ENCODE measurements at regions not wholly inside any gene's neighbourhood (a gene's known extent, or its start where the extent isn't known, plus 50 kb on each side); places are given as distances from the start of the nearest gene placed in this dataset.

- Histone ChIP-seq H3K27me3 (peaks cover 25% of the 10 kb centered on the region), H3K27ac (no peak overlapping the region), H3K4me3 (no peak overlapping the region), H3K9me3 (replicated peaks in 1 of 3) (no peaks in the 10 kb centered on the region), H3K4me1 (replicated peaks in 1 of 2) (no peaks in the 10 kb centered on the region), H3K36me3 (replicated peaks in 1 of 2) (no peaks in the 10 kb centered on the region)
- 68 to 87% (median 80%) methylated on average over 8 to 12 of the region's 12 CpGs for WGBS, 4 donors
- intact Hi-C loops (cut with DNase I) = no loop called here
- TF ChIP-seq POLR2A (IDR thresholded peaks at IDR 0.05) (no peak), CTCF (IDR thresholded peaks at IDR 0.05) (no peak)
- no peak for DNase-seq
Measured at GRCh38 chr22:27615408-27615807, 186.1 kb downstream of the MN1 start.

GRCh38 chr22:27616033-27616432 lies 185.5 kb downstream of the MN1 start:
- DNase-seq = no peak
- H3K36me3 ChIP-seq (replicated peaks in 1 of 2) = no peaks in the 10 kb centered on the region
- no peaks in the 10 kb centered on the region for H3K9me3 ChIP-seq (replicated peaks in 1 of 3)
- no peaks in the 10 kb centered on the region for H3K4me1 ChIP-seq (replicated peaks in 1 of 2)
- intact Hi-C loops (cut with DNase I) = no loop called here
- H3K4me3 ChIP-seq = no peak overlapping the region
- H3K27me3 ChIP-seq = peaks cover 25% of the 10 kb centered on the region
- 39 to 81% (median 56%) methylated on average over 3 of the region's 3 CpGs for WGBS, 4 donors
- TF ChIP-seq POLR2A (IDR thresholded peaks at IDR 0.05) (no peak), CTCF (IDR thresholded peaks at IDR 0.05) (no peak)
- no peak overlapping the region for H3K27ac ChIP-seq

- WGBS, 4 donors = 38 to 64% (median 45%) methylated on average over 2 of the region's 2 CpGs
- Histone ChIP-seq H3K27ac (no peak overlapping the region), H3K9me3 (replicated peaks in 1 of 3) (no peaks in the 10 kb centered on the region), H3K36me3 (replicated peaks in 1 of 2) (no peaks in the 10 kb centered on the region), H3K4me3 (no peak overlapping the region), H3K27me3 (peaks cover 25% of the 10 kb centered on the region), H3K4me1 (replicated peaks in 1 of 2) (no peaks in the 10 kb centered on the region)
- no peak for TF ChIP-seq CTCF (IDR thresholded peaks at IDR 0.05)
- TF ChIP-seq POLR2A (IDR thresholded peaks at IDR 0.05) = no peak
- DNase-seq = no peak
- intact Hi-C loops (cut with DNase I) = no loop called here
Measured at GRCh38 chr22:27617214-27617881, 184.2 kb downstream of the MN1 start.

- intact Hi-C loops (cut with DNase I) = no loop called here
- WGBS, 4 donors = 85 to 89% (median 87%) methylated on average over 14 to 15 of the region's 15 CpGs
- Histone ChIP-seq H3K4me1 (replicated peaks in 1 of 2) (no peaks in the 10 kb centered on the region), H3K9me3 (replicated peaks in 1 of 3) (no peaks in the 10 kb centered on the region), H3K36me3 (replicated peaks in 1 of 2) (no peaks in the 10 kb centered on the region), H3K27me3 (peaks cover 4% of the 10 kb centered on the region), H3K4me3 (no peak overlapping the region), H3K27ac (no peak overlapping the region)
- DNase-seq = no peak
- no peak for TF ChIP-seq CTCF (IDR thresholded peaks at IDR 0.05)
- no peak for TF ChIP-seq POLR2A (IDR thresholded peaks at IDR 0.05)
Measured at GRCh38 chr22:27620367-27621154, 181.0 kb downstream of the MN1 start.

All from adrenal gland (tissue), 9 donors.